KBM-7 (cell line): ENCODE measurements at regions not wholly inside any gene's neighbourhood (a gene's known extent, or its start where the extent isn't known, plus 50 kb on each side); places are given as distances from the start of the nearest gene placed in this dataset.
"Not testable (repeated sequence)": the region's sequence is repeated elsewhere in the genome, so short reads cannot be mapped to it uniquely, and the experiment has no call there.

ENCODE experiments used
- DNase-seq: peaks from one replicate; pipeline ENCODE4 v3.0.0-alpha.2; 2015
- in situ Hi-C: fragments of 300-500 bp; cut with MboI; formaldehyde crosslinking; loops from 2 replicates; pipeline ENCODE4 v1.14.3; 2020; ENCODE audit warnings: low sequenced_read_pairs, low pct_unique_long_range_greater_than_20kb, mixed read lengths

- in situ Hi-C loops = no loop called here
- no peak for DNase-seq
These were observed 147.0 kb upstream of the RASA1 start for GRCh38 chr5:87120518-87121303.

- DNase-seq = peak; percentile 49
- in situ Hi-C loops = no loop called here
These were observed 146.2 kb upstream of the RASA1 start for GRCh38 chr5:87121304-87122150.

- no peak for DNase-seq
- in situ Hi-C loops = no loop called here
These were observed 145.3 kb upstream of the RASA1 start for GRCh38 chr5:87122151-87122977.

- no peak for DNase-seq
- in situ Hi-C loops = no loop called here
These were observed 141.9 kb upstream of the RASA1 start for GRCh38 chr5:87125766-87126165.

GRCh38 chr5:87126869-87127268, 140.8 kb upstream of the RASA1 start:
- in situ Hi-C loops = no loop called here
- no peak for DNase-seq

GRCh38 chr5:87127426-87127825, 140.3 kb upstream of the RASA1 start:
- in situ Hi-C loops = no loop called here
- DNase-seq = no peak

- no peak for DNase-seq
- in situ Hi-C loops = no loop called here
These were observed 139.6 kb upstream of the RASA1 start for GRCh38 chr5:87127956-87128687.

- no peak for DNase-seq
- in situ Hi-C loops = no loop called here
These were observed 138.6 kb upstream of the RASA1 start for GRCh38 chr5:87129046-87129445.

- no peak for DNase-seq
- in situ Hi-C loops = no loop called here
These were observed 135.0 kb upstream of the RASA1 start for GRCh38 chr5:87132696-87133095.

GRCh38 chr5:87134513-87134912, 133.2 kb upstream of the RASA1 start:
- in situ Hi-C loops, DNase-seq: not testable (repeated sequence)

- no peak for DNase-seq
- in situ Hi-C loops = no loop called here
These were observed 131.6 kb upstream of the RASA1 start for GRCh38 chr5:87136096-87136495.

- in situ Hi-C loops = no loop called here
These were observed 130.9 kb upstream of the RASA1 start for GRCh38 chr5:87136733-87137132.

GRCh38 chr5:87137283-87137682, 130.4 kb upstream of the RASA1 start:
- no peak for DNase-seq
- in situ Hi-C loops = no loop called here

More at GRCh38 chr5:87136733-87137132, 130.9 kb upstream of the RASA1 start:
- DNase-seq = no peak

- no peak for DNase-seq
- in situ Hi-C loops = no loop called here
These were observed 129.4 kb upstream of the RASA1 start for GRCh38 chr5:87138091-87138805.

- no peak for DNase-seq
- in situ Hi-C loops = no loop called here
These were observed 127.9 kb upstream of the RASA1 start for GRCh38 chr5:87139795-87140194.

- in situ Hi-C loops = no loop called here
- DNase-seq = no peak
These were observed 126.1 kb upstream of the RASA1 start for GRCh38 chr5:87141544-87141943.

- in situ Hi-C loops, DNase-seq: not testable (repeated sequence)
These were observed 121.8 kb upstream of the RASA1 start for GRCh38 chr5:87145853-87146252.

GRCh38 chr5:87147441-87147840, 120.2 kb upstream of the RASA1 start:
- DNase-seq = no peak
- in situ Hi-C loops = no loop called here
